NCI-H460 (cell line): ENCODE measurements at regions not wholly inside any gene's neighbourhood (a gene's known extent, or its start where the extent isn't known, plus 50 kb on each side); places are given as distances from the start of the nearest gene placed in this dataset.
"Not testable (repeated sequence)": the region's sequence is repeated elsewhere in the genome, so short reads cannot be mapped to it uniquely, and the experiment has no call there.

Experiments used
- DNase-seq: peaks from one replicate; pipeline ENCODE4 v3.0.0-alpha.2; 2016; ENCODE audit warnings: low read depth; ENCODE audit errors: extremely low read depth

DNA sequence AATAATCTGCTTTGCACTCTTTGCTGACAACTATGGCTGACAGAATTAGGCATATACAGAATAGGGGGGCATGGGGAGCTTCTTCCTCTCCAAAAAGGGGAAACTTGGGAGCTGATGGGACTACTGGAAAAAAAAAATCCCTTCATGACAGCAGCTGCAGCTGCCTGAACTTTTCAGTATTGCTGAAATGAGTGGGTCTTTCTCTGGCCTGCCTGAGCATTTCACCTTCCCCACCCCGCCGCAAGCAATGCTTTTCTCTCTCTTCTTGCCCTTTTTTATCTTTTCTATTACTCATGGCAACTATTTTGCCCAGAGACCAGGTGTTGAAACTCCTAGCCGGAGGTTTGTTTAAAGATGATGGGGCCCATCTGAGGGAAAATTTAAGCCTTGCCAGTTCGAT, 244.9 kb downstream of the SEMA3D start:
- DNase-seq: no peak

DNA sequence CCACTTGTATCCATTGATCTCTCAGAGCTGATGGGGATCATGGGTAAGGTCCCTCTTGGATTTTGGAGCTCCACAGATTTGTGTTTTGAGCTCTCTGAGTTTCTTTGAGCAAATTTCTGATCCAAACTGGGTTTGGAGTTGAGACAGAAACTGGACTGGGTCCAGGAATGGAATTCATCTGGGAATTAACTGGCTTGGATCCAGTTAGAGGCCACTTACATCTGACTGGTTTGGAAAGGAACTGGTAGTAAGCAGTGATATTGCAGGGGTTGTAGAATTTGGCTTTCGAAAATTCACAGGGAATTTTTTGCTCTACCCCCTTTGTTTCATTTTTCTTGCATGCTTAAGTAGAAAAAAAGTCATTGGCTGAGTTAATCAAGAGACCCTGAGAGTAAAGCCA, 245.6 kb downstream of the SEMA3D start:
- DNase-seq: no peak

DNA sequence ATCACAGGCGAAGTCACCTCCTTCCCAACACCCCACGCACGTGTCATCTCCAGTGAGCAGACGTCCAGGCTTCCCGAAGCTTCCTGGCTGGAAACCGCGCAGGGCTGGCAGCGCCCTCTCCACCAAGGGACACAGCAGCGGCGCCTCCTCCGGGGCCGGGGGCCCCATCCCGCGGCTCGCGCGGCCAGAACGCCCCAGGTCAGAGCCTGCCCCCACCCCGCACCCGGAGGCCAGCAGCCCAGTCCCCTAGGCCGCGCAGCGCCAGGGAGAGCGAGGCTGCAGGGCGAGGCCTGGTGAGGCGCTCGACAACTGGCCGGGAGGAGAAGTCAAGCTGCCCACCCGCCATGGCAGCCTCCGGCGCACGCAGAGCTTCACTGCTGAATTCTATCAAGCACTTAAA, 247.0 kb downstream of the SEMA3D start:
- DNase-seq: no peak

DNA sequence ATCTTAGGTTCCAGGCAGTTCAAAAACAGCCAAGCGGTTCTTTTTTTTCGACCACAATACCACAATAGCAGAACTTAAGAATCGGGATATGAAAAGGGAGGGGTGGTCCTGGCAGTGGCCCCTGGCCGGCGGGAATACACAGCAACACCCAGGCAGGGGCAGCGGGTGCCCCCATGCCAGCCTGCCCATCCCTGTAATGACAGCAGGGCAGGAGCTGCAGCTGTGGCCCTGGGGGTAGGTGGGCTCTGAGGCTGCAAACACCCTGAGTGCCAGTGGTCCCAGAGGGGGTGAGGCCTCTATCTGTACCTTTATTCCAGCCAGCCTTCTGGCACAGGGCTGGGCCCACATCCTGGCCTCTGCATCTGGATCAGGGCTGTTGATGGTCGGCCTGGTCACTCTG, 247.4 kb downstream of the SEMA3D start:
- DNase-seq: no peak

DNA sequence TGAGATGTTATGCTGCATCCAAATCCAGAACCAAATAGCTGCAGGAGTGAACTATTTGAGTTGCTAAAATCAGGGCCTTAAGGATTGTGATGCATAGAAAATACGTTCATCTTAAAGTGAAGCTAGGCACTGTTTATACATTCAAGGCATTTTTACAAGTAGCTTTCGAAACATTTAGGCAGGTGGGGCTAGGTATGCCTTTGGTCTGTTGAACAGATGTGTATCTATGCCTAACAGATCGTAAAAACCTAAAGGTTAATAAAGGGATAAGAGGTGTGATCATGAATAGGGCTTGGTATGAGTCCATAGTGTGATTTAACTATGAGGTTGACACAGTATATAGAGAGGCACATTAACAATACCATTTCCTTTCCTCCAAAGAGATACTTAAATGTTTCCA, 262.5 kb downstream of the SEMA3D start:
- no peak for DNase-seq

DNA sequence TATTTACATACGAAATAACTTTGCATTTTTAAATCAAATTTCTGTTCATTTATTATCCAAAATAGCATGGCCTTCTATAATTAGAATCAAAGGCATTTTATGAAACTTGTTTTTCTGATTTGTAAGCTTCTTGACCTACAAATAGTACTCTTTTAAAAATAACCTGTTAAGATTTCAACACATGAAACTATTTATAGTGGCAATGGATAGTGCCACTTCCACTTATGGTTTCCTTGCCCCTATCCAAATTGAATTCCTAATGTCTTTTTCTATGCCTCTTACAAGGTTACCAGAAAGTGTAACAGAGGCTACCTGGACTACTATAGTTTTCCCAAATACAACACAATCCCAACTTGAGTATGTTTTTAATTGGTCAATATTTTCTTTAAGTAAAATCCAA, 263.5 kb downstream of the SEMA3D start:
- no peak for DNase-seq

DNA sequence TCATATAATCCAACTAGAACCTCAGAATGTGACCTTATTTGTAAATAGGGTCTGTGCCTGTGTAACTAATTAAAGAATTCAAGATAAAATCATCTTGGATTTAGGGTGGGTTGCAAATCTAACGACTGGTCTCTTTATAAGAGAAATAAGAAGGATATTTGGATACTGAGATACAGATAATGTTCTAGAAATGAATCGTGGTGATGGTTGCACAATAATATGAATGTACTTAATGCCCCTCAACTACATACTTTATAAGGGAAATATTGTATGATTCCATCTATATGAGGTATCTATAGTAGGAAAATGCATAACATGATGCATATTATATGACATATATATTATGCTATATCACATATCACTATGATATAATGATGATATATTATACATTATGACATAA, 265.7 kb downstream of the SEMA3D start:
- no peak for DNase-seq

DNA sequence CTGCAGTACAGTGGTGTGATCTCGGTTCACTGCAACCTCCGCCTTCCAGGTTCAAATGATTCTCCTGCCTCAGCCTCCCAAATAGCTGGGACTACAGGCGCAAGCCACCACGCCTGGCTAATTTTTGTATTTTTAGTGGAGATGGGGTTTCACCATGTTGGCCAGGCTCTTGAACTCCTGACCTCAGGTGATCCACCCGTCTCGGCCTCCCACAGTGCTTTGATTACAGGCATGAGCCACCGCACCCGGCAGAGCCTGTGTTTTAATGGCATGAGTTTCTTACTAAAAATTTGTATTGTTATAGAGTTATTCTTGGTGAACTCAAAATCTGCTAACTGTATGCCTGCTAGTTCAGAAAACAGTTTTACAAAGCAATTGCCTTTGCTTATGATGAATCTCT, 269.9 kb downstream of the SEMA3D start:
- DNase-seq: not testable (repeated sequence)

DNA sequence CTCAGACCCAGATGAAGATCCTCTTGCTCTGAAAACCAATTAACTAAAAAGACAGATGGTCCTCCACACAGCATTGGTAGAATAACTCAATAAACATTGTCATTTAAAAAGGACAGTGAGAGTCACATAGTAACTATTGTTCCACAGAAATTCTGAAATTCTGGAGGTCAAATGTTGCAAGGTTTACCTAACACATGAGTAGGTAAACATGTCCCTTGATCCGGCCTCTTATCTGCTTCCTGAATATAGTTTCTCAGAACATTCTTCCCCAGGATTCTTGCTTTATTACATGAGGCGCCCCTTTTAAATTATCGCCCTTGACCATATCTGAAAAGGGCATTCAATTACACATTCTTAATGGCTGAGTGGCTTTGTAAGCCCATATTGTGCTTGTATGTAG, 270.7 kb downstream of the SEMA3D start:
- no peak for DNase-seq

DNA sequence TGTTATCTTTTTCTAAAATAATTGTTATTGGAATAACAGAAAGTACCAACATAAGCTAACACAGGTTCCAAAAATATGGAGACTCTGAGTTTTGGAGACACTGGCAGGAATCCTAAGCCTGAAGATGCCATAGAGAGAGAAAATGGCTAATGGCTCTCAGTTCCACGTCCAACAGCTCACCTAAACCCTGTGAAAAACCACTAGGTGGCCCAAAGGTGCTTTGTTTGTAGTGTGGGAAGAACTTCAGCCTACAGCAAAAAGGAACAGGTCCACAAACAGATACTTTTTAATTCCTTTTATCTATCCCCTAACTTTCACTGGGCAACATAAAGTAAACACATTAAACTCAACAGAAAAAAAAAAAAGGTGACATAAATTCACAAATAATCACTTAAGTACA, 272.3 kb downstream of the SEMA3D start:
- no peak for DNase-seq

DNA sequence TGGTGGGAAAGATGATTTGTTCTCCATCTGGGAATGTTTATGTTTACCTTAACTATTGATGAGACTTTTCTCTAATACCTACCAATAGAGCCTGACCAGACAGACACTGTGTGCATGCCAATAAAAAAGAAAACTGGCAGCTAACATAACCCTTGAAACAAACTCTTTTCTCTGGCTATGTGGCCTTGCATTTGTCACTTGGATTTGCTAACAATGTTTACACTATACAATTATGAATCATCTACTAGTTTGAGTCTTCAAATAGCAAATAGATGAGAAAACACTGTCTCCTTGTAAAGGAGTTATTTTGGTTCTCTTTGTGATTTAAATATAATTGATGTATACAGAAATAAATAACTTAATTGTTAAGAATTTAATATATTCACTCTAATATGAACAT, 273.1 kb downstream of the SEMA3D start:
- DNase-seq: peak; percentile 15

DNA sequence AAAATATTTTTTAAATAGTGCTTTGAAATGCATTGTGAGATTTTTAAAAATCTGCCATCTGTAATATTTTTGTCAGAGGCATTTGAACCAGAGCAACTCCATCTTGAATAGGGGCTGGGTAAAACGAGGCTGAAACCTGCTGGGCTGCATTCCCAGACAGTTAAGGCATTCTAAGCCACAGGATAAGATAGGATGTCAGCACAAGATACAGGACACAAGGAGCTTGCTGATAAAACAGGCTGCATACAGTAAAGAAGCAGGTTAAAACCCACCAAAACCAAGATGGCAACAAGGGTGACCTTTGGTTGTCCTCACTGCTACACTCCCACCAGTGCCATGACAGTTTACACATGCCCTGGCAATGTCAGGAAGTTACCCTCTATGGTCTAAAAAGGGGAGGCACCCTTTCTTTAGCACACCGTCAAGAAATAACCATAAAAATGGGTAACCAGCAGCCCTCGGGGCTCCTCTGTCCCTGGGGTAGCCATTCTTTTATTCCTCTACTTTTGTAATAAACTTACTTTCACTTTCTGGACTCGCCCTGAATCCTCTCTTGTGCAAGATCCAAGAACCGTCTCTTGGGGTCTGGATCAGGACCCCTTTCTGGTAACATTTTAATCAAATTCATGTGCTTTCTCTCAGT, 273.7 kb downstream of the SEMA3D start:
- no peak for DNase-seq

DNA sequence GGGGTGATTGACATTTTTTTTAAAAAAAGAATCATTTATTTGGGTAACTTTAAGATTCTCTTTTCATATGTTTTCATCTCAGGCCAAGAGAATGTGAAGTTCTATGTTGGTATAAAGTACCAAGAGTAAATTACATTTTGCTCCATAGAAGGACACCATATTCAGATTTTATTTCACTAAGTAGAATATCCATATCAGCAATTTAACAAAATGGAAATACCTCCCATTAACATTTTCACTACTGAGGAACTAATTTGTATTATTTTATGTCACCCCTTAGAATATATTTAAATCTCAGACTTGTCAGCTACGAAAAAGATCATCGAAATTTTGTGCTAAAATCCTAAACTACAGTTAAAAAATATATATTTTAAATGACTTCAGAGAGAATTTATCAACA, 274.3 kb downstream of the SEMA3D start:
- no peak for DNase-seq

DNA sequence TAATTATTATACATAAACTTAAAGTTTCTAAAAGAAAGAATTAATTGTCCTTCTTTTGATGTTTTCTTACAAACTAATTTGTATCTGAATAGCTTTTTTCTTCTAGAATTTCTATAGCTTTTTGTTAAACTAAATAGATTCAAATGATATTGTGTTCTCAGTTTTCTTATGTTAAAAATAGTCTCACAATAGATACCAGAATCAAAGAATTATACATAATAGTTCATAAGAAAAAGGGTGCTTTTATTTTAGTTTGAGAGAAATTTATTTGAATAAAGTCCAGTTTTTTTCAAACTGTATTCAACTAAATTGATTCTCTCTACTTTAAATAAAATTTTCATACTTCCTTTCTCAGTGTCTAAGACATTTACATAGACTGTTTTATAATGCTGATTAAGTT, 274.8 kb downstream of the SEMA3D start:
- no peak for DNase-seq

DNA sequence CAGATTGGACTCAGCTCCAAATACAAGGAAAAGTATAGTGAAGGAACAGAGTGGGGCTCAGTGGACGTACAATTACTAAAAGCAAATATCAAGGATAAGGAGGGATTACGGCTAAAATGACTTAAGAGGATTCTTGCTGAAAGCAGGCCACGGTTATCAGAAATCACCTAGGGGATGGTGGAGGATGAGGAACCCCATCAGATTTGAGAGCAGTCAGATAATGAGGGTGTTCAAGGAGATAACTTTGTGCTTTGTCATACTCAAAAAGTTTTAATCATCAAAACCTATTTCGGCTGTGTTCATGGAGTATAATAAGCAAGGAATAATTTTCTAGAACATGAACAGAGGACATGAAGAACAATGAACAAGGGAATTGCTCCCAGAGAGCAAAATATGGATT, 275.8 kb downstream of the SEMA3D start:
- no peak for DNase-seq

DNA sequence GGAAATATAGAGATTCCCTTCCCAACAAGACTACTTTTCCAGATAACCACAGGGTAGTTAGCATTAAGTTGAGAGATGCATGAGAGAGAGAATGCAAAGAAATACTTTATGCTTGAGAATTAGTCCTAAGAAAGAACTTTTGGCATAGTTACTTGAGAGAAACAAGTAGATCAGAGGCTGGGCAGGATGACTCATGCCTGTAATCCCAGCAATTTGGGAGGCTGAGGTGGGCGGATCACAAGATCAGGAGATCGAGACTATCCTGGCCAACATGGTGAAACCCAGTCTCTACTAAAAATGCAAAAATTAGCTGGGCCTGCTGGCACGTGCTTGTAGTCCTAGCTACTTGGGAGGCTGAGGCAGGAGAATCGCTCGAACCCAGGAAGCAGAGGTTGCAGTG, 276.5 kb downstream of the SEMA3D start:
- not testable (repeated sequence) for DNase-seq

DNA sequence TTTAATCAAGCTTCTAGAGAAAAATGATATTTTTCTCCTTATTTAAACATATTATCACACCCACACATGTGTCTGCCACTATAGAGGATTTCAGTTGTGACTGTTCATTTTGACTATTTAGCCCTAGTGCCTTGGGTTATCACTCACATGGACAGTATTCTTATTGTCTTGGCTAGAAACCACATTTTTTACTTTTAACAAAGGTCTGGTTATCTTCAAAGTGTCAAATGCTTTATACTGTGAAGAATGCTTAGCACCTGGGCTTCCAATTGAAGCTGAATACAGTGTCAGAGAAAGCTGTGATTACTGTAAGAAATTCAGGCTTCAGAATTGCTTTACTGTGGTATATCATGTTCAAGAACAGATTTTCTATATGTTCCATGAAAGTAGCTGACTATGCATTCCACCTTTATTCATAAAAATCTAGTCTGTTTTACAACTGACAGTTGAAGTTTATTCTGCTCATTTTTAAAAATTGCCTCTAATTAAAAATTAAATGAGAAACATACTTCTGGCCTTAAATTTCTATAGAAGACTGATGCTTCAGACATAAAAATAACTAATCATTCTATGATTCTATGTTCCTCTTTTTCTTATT, 278.6 kb downstream of the SEMA3D start:
- DNase-seq: no peak

DNA sequence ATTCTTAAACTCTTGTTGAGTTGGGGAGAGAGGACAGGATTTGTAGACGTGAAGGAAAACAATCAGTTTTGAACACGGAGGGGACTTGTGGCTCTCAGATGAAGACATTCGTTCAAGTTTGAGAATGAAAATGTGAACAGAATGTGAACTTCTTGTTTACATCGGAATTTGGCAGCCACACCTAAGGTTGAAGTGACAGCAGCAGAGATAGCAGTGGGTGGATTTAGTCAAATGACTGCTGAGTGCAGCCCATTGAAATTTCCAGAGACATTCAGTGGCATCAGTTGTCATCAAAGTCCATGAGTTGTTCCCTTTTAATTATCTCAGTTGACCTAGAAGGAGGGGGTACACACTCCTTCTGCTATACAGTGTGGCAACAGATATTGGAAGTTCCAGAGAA, 280.0 kb downstream of the SEMA3D start:
- DNase-seq: no peak

DNA sequence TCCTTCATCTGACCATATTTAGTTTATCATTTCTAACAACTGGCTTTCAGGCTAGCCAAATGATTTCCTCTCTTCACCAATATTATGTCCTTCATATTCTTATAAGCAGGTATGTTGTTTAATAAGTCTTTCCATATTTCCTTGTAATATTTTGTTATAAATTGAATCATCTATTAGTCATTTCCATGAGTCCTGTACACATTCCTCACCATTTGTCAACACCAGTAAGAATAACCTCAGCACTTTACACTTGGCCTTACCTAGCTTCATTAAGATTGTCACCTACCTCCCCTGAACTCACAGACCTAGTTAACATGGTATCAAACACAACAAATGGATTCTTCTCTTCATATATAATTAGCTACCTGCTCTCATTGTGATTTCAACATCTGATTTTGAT, 282.3 kb downstream of the SEMA3D start:
- DNase-seq: no peak

DNA sequence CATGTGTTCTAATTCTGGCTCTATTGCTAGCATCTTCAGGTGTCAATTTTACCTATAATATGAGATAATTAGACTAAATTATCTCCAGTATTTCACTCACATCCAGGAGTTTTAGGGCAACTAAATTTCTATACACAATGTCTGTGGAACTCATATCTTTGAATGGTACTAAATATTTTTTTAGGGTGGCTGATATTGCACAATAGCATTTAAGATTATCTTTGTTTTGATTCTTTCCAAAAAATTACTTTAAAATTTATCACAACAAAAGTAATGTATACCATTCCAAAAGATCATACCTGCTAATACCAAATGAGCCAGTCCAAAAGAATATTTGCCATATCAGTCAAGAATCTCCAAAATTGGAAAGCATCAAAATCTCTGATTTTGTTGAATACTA, 285.5 kb downstream of the SEMA3D start:
- no peak for DNase-seq

DNA sequence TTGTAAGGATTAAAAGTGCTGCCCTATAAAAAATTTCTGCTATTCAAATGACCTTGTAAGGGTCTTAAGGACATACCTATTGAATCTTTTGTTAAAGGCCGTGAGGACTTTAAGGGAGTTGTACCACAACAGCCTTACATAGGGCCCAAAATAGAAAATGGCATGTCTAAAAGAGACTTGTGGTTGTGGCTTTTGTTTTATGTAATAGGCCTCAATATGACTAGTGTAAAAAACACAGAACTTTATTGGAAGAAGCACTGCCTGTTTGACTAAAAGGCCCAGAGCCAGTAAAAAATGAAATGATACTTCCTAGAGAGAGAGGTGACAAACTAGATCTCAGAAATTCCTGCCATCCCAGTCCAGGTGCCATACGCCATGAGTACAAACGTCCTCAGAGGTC, 286.6 kb downstream of the SEMA3D start:
- no peak for DNase-seq

DNA sequence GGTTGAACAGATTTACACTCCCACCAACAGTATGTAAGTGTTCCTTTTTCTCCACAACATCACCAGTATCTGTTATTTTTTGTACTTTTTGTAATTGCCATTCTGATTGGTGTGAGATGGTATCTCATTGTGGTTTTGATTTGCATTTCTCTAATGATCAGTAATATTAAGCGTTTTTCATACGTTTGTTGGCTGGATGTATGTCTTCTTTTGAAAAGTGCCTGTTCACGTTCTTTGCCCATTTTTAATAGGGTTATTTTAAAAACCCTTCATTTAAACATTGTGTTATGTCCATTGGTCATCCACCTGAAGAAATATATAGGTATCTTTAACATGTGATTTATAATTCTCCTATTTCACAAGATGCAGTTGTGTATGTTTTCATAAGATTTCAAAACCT, 291.3 kb downstream of the SEMA3D start:
- no peak for DNase-seq

DNA sequence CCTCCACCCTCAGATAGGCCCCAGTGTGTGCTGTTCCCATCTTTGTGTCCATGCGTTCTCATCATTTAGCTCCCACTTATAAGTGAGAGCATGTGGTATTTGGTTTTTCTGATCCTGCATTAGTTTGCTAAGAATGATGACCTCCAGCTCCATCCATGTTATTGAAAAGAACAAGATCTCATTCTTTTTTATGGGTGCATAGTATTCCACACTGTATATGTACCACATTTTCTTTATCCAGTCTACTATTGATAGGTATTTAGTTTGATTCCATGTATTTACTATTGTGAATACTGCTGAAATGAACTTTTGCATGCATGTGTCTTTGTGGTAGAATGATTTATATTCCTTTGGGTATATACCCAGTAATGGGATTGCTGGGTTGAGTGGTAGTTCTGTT, 303.3 kb downstream of the SEMA3D start:
- not testable (repeated sequence) for DNase-seq
